CD4-positive, alpha-beta T cell treated with Interleukin-6 at 100 ng/mL for 8 hours (primary cell): ENCODE measurements at regions not wholly inside any gene's neighbourhood (a gene's known extent, or its start where the extent isn't known, plus 50 kb on each side); places are given as distances from the start of the nearest gene placed in this dataset.

Experiments
- DNase-seq: peaks from one replicate; pipeline ENCODE4 v3.0.0-alpha.2; 2020; ENCODE audit warnings: mixed read lengths, low spot score

DNA sequence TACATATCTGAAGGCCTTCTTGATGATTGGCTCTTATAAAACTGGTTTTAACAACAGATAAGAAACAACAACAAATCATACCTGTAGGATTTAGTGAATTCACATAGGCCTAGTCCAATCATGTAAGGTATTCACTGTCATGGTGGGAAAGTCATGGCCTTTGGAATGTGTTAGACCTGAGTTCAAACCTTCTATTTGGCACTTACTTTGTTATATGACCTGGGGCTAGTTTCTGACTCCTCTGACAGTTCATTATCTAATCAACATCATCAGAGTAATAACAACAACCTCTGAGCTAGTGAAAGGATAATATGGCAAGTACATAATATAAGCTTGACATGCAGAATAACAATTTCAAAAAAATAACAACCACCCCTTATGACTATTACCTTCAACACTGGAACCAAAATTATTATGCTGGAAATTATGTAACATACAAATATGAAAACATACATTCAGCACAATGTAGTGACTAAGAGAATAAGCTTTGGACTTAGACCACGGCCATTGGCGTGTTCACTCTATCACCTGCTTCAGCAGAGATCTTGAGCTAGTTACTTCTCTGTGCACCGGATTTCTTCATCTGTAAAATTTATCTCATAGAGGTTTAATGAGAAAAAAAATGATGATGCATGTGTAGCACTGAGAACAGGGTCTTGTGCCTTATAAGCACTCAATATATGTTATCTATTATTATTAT is 597.6 kb downstream of the LMO4 start:
- no peak for DNase-seq

DNA sequence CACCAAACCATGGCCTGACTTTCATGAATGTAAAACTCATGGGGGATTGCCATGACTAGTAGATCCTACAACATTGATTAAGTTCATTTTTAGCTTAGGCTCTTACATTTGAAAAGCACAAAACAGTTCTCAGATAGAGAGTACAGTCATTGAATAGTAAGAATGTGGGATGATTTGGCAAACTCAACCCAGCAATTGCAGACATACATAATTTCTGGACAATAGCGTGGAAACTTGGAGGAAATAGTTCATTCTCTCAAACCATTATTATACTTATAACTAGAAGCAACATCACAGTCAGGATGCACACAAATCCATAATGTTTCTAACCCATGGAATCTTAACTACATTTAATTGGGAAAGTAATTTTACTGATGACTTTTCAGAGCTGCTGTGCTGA is 598.2 kb downstream of the LMO4 start:
- DNase-seq: no peak

DNA sequence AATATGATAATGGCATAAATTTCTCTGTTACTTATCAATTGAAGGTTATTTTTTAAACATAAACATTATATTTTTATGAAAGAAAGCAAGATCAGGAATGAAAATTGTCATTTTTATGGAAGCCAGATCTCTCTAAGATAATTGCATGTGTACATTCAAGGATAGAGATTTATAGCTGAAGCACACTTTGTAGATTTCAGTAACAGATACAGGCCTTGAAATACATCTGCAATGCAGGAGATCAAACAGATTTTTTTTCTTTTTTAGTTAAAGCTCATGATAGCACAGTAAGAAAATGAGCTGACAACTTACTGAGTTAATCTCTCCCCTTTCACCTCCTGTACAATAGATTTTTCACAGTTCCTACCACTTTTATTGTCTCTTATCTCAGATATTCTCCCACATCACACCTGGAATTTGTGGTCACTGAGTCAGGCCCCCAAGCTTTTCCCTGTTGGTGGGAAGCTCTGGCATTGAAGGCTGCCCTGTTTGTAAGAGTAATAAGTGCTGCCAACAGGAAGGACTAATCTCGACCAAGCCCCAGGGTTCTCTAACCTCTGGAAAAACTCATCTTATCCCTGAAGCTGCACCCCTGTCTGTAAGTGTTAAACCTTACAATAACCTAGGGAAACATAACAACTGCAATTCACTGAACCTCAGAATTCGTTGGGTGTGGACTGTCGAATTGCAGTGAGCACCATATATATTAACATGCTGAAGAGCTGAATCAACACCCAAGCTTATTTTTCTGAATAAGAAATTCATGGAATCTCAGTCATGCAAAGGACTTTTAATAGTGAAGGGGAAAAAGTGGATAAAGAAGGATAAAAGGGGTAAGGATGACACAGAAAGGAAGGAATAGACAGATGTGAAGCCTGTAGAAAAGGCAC is 599.0 kb downstream of the LMO4 start:
- DNase-seq: no peak

DNA sequence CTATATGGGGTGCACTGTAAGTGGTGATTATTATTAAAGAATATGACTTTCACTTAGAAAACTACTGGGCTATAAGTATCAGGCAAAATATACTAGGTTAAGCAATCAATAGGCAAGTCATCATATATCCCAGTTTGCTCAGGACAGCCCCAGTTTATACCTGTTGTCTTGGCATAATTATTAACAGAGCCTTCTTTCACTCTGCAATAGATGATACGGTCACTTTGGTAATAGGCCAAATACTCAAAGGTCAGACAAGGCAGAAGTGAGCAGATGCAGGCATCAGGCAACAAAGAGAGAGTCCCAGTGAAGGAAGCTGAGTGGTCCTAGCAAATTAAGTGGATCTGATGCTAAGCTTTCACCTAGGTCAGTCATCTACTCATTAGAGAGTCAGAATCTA is 599.9 kb downstream of the LMO4 start:
- DNase-seq: no peak

DNA sequence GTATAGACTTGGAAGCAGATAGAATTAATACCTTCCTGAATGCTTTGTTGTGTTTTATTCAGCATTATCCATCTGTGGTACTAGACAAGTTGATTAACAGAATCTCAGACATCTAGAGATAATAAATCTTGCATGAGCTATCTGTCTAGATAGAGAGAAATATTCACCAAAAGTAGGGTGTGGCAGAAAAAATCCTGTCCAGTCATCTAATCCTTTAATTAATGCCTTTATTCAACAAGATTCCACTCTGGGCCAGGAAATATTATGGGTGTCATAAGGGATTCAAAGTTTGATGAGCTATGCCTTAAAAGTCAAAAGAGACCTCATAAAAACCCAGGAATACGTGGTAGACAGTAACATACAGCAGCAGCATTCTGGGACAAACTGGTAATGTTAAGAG is 601.2 kb downstream of the LMO4 start:
- no peak for DNase-seq

DNA sequence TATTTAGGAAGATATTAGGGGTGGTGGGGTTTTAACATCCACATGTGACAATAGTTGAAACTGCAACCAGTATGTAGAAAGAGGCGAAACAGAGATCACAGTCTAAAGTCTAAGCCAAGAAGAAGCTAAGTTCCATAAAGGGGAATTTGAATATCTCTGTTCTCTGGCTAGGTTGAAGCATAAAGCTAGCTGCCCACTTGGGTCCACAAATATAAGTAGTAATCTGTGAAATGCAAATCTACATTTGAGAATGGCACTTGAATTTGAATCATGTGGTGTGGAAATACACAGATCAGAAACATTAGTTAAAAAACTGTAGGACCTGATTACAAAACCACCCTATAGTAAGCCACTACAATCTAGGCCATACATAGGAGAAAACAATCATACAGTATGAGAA is 602.1 kb downstream of the LMO4 start:
- DNase-seq: no peak

DNA sequence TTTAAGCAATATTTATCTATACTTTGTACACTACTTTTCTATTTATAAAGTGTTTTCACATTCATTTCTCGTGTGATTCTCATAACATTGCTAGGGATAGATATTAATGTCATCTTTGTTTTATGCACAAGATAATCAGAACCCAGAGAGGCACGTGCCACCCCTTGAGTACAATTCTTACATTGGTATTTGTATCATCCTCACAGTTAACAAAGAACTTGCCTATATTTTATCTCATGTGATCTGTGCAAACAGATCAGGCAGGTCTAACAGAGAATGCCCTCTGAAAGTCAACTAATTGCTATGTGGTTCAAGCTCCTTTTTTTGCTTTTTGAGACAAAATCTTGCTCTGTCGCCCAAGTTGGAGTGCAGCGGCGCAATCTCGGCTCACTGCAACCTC is 604.5 kb downstream of the LMO4 start:
- no peak for DNase-seq

DNA sequence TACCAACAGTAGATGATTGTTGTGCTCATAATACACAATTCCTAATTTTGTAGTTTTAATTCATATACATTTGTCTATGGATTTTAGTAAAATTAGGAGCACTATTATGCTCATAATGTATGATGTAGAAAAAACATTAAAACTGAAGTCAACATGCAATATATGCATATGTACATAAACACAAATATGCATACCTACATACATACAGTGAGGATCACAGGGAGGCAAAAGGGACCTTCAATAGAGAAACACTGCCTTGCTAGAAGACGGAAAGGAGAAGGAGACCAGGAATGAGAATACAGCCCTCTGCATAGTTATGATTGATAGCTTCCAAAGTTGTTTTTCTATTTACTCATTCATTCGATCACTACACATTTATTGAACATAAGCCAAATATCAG is 606.5 kb downstream of the LMO4 start:
- no peak for DNase-seq

DNA sequence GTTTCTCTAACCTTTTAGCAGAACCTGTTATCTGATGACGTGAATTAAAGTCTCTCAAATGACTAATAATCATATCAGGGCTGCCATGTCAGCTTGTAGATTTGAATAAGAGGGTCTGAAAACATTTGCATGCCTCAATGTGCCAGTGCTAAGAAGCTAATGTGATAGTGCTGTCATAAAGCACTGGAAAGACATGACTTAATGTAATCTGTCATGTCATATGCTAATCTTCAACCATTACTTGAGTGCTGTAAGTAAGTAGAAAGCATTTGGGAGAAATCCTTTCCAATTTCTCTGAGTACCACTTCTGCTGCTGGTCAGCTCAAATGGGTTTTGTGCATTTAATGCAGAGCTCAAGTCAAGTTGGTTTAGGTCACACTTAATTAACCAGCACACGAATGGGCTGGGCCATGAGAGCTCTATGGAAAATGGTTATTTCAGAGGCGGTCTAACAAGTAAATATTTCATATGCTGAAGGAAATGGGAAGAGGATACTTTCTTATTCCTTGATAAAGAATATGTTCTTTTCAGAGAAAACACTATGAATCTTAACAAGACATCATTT is 609.2 kb downstream of the LMO4 start:
- no peak for DNase-seq

DNA sequence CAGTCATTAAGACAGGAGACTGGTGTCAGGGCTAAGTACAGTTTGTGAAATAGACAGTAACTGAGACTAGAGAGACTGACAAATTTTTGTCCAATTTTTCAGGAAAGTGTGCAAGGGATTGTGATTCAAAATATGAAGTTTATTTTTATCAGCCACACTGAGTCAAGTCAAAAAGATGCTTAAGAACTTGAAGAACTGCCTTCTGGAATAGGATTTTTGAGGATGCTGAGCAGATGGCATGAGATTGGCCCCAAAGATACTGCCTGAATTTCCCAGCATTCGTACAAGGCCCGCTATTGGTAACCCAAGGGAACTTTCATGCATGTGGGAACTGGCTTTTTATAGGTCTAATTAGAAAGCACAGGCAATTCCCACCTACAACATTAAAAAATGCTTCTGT is 610.0 kb downstream of the LMO4 start:
- no peak for DNase-seq

DNA sequence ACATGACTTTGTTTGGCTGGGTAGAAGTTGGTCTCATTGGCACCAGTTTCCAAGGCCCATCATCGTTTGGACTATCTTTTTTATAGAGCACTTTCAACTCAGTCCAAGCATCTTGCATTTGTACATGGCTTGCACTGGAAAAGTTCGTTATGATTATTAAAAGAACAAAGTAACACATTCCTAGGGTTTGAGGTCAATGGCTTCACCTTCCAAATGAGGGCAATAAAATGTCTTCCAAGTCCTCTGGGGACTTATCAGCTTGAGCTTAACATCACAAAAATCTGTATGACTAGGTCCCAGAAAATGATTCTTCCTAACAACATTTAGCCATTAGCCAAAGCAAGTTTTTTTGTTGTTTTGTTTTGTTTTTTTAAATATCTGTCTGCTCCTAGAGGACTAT is 610.8 kb downstream of the LMO4 start:
- DNase-seq: no peak

DNA sequence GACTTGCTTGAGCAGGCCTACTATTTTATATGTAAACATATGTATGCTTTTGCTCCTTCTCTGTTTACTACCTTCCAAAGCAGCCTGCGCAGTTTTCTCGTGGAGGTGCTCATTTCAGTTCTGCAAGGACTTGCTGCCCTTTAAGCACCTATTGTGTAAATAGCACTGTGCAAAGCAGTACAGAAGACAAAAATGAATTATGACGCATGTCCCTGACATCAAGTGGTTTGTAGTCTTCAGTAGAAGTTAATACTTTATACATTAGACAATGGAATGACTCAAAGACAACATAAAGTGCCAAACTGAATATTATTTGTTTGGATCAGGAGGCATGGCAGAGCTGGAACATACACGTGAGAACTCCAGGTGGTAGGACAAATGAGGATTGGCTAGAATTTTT is 611.7 kb downstream of the LMO4 start:
- no peak for DNase-seq

DNA sequence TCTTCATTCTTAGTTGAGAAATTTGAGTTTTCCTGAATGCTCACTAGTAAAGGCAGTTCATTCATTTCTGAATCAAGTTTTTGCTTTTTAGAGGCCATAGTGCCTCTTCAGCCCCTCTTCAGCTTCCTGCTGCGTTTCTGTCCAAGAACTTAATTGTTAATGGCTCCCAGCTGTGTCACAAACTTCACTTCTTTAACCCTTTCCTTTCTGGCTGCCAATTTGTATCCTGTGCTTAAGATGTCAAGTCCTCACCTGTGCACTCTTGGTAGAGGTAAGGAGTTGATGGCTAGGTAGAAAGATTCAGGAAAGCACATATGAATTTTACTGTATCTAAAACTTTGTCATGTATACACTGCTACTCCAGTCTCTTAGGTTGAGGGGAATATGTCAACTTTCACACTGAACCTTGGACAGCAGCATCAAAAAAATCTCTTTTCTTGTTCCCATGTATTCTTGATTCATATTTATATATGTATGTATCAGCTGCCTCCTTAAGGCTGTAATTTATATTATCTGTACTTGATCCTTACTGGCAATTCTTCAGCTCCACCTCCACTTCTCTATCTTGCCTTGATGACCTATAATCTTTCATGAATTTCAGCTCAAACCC is 612.8 kb downstream of the LMO4 start:
- no peak for DNase-seq

DNA sequence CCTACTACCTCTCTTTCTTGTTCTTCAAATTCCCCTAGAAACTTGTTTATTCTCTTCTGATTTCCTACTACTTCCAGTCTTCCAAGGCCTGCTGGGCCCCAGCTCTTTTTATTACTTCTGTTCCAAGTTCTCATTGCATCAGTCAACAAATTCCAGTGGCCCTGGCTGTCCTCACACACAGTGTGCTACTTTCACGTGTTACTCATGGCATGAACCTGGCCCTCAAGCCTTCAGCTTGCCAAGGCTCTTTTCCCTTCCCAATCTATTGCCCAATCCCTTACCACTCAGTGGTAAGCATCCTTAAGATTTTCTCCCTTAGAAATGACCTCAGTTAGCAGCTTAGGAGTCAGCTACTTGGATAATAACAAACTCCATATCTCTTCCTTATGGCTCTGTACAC is 613.5 kb downstream of the LMO4 start:
- no peak for DNase-seq

DNA sequence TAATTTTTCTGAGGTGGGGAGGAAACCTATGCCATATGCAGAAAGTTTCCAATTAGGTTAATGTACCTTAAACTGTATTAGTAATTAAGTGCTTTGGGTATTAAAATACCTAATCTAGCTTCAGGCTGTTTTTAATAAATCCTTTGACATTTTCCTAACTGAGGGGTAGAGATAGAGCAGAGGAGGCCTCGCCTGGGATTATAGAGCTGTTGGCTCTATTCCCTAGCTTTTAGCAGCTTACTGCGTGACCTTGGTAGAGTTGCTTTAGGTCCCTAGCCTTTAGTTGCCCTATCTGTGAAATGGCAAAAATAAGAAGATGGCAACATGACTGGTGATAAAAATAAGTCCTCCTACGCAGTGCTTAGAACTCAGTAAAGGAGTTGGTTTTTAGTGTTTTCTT is 621.0 kb downstream of the LMO4 start:
- DNase-seq: no peak

DNA sequence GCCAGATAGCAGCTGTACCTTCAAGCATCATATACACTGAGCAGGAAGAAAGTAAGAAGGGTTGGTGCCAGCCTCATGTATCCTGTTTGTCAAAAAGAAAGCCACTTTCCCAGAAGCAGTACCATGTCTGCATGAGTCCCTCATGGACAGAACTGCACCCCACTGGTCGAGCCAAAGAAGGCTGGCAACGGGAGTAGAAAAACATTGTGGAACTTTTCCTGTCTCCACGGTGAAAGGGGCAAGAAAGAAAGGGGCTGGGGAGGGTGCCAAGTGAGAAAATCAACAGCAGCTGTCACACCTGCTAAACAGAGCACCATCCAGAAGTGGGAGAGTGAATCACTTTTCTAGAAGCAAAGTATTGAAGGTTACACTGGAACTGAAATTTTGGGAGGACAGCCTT is 621.7 kb downstream of the LMO4 start:
- no peak for DNase-seq

DNA sequence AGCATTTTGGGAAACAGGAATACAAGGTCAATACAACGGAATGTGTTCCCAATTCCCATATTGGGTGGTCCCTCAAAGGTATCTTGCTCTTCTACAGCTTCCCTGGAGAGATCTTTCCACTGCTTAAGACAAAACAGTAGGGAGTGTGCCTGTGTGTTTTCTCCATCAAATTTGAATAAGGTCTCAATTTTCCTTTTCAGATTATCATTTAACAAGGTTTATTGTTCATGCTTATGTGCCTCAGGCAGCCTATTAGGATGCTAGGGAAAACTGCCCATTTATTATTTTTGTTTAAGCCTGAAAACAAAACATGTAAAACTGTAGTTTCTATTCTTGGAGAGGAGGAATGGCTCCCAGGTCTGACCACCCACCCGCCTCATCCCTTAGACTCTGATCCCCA is 622.7 kb downstream of the LMO4 start:
- DNase-seq: no peak

DNA sequence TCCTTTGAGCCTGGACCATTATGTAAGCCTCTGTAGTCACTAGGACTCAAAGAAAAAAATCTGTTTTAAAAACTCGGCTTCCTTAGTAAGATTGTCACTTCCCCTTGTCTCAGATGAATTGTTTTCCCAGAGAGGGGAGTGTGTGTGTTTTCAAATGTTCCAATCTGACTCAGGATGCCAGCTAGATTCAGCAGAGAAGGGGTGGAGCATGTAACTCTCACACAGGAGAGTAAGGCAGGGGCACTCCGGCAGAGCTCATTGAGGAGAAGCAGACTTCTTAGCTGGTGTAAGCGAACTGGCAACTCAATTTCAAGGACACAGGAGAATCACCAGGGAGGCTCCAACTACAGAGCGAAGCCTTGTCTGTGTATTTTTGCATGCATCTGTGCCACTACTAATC is 623.2 kb downstream of the LMO4 start:
- DNase-seq: no peak

DNA sequence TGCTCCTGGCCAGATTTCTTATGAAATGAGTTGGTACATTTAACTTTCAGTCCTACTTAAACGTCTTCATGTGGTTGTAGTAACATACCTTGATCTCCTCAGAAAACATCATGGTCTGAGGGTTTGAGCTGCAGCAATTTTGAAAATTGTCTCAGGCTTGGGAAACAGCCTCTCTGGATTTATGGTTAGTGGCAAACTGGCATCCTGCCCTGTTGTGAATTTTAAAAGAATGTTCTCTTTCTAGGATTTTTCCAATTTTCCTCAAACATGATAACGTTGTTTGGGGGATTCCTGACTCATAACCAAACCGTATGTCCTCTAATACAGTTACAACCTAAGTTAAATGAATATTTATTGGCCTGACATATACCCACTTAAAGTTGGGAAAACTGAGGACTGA is 624.4 kb downstream of the LMO4 start:
- no peak for DNase-seq

DNA sequence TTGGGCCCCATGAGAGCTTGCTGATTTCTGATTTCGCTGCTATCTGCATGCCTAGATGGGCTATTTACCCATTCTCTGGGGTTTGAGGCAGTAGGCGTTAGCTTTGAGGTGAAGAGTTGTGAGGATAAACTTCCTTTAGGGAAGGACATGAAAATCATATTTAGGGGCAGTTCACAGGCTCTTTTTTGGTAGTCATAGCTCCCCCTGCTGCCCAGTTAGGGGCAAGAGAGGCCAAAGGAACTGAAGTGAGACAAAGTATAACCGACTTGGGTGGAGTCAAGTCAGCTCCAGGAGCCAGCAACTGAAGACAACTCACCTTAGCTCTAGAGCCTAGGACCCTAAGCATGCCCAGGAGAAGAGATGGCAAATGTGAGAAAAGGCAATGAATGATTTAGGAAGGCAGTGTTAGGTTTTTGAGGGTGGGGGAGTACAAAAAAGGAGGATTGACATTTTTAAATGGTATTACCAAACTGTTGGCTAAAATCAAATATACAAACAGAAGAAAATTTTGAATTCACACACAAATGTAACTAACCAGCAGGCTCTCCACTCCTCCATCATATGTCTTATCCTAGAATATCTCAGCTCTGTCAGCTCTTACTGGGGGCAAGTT is 625.2 kb downstream of the LMO4 start:
- DNase-seq: peak; percentile 49

DNA sequence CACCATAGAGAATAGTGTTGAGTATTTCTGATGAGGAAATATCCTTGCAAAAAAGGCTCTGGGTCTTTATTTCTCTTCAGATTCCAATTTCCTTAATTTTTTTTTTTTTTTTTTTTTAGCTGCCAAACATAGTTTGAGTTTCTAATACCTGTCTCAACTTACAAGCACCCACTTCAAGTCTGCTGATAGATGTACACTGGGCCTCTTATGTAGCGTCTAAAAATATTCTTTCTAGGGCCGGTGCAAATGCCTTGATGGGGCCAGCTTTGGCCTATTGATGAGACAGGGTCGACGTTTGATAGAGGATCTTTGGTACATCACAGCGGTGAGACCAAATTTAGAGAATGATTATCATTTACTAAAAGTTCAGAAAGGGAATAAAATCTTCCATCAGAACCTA is 626.4 kb downstream of the LMO4 start:
- DNase-seq: no peak

DNA sequence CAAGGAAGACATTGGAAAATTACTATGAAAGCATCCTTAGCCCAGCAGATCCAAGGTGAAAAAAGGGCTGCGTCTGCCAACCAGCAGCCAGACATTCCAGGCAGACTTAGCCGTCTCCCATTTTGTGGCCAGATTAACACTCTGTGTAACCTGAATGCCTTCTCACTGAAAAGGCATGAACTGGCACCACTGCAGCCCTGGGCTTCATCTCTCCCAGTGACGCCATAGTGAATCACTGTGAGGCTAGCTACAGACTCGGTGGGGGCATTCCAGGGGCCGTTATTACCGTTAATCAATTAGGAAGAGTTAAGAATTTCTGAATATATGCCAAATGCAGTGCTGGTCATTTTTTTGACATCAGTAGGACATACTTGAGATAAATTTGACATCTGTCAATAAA is 627.4 kb downstream of the LMO4 start:
- DNase-seq: no peak

DNA sequence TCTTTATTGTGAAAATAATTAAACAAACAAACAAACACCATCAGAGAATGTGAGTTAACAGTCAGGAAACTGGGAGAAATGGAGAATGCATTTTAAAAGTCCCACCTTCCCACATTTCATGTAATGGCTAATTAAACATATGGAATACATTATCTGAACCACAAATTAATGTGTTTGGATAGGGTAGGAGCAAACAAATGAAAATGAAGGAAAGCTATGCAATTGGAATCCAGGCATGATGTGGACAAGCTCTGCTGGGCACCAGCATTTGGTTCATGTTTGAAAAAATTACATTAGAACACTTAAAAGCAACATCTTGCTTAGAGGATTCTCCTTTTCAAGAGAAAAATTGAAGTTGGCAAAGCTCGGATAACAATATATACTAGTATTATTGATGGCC is 628.1 kb downstream of the LMO4 start:
- no peak for DNase-seq
